Neural cell (in vitro differentiated cells): ENCODE measurements at regions not wholly inside any gene's neighbourhood (a gene's known extent, or its start where the extent isn't known, plus 50 kb on each side); places are given as distances from the start of the nearest gene placed in this dataset.

ENCODE experiments used
- CTCF ChIP-seq: fragments of 450-650 bp; IDR thresholded peaks from 2 replicates; pipeline ENCODE4 v1.5.1; 2014; ENCODE audit warnings: antibody characterized with exemption, mild to moderate bottlenecking, moderate library complexity; ENCODE audit not compliant: poor library complexity, severe bottlenecking
- POLR2AphosphoS5 ChIP-seq: IDR thresholded peaks from 2 replicates; pipeline ENCODE4 v1.6.1; 2012
- SMC3 ChIP-seq: fragments of 450-650 bp; conservative IDR thresholded peaks from 2 replicates; pipeline ENCODE4 v1.6.1; 2014; ENCODE audit warnings: antibody characterized with exemption, mild to moderate bottlenecking, moderate library complexity; ENCODE audit not compliant: poor library complexity

- TF ChIP-seq SMC3, result no peak
- no peak for TF ChIP-seq CTCF
- TF ChIP-seq POLR2AphosphoS5, result no peak
These were observed 111.0 kb downstream of the KCNF1 start for GRCh38 chr2:11022591-11023273.
